ENCODE measurements at regions not wholly inside any gene's neighbourhood (a gene's known extent, or its start where the extent isn't known, plus 50 kb on each side); places are given as distances from the start of the nearest gene placed in this dataset.

- no peak for ATAC-seq
- DNase-seq: no peak
Observed at GRCh38 chrX:42519666-42520231, 258.2 kb downstream of the PPP1R2C start.

- ATAC-seq (no peak), DNase-seq (no peak)
Observed at GRCh38 chrX:42515939-42516338, 262.0 kb downstream of the PPP1R2C start.

GRCh38 chrX:42505016-42505415, 272.9 kb downstream of the PPP1R2C start:
- no peak for DNase-seq
- no peak for ATAC-seq

- no peak for ATAC-seq
- no peak for DNase-seq
Observed at GRCh38 chrX:42499620-42500019, 278.3 kb downstream of the PPP1R2C start.

GRCh38 chrX:42497356-42497755, 280.6 kb downstream of the PPP1R2C start:
- ATAC-seq: no peak

GRCh38 chrX:42496239-42496638, 281.7 kb downstream of the PPP1R2C start:
- no peak for DNase-seq
- ATAC-seq: no peak

More at GRCh38 chrX:42497356-42497755, 280.6 kb downstream of the PPP1R2C start:
- DNase-seq: no peak

GRCh38 chrX:42495139-42495538, 282.8 kb downstream of the PPP1R2C start:
- DNase-seq (no peak), ATAC-seq (no peak)

GRCh38 chrX:42491137-42491907, 286.6 kb downstream of the PPP1R2C start:
- DNase-seq: no peak
- no peak for ATAC-seq

GRCh38 chrX:42490111-42490510, 287.9 kb downstream of the PPP1R2C start:
- ATAC-seq: no peak
- no peak for DNase-seq

- ATAC-seq: no peak
Observed at GRCh38 chrX:42485601-42486000, 292.4 kb downstream of the PPP1R2C start.

GRCh38 chrX:42484233-42484632, 293.7 kb downstream of the PPP1R2C start:
- DNase-seq: no peak
- no peak for ATAC-seq

More at GRCh38 chrX:42485601-42486000, 292.4 kb downstream of the PPP1R2C start:
- DNase-seq: no peak

GRCh38 chrX:42477396-42477795, 300.6 kb downstream of the PPP1R2C start:
- ATAC-seq (no peak), DNase-seq (no peak)

- no peak for DNase-seq
- ATAC-seq: no peak
Observed at GRCh38 chrX:42472727-42473126, 305.2 kb downstream of the PPP1R2C start.

GRCh38 chrX:42466332-42467046, 311.5 kb downstream of the PPP1R2C start:
- no peak for ATAC-seq

GRCh38 chrX:42465821-42466220, 312.1 kb downstream of the PPP1R2C start:
- ATAC-seq (no peak), DNase-seq (no peak)

More at GRCh38 chrX:42466332-42467046, 311.5 kb downstream of the PPP1R2C start:
- DNase-seq: no peak

GRCh38 chrX:42463706-42464490, 314.1 kb downstream of the PPP1R2C start:
- ATAC-seq (no peak), DNase-seq (no peak)

GRCh38 chrX:42462917-42463316, 315.0 kb downstream of the PPP1R2C start:
- ATAC-seq: no peak
- no peak for DNase-seq

GRCh38 chrX:42460706-42461105, 317.3 kb downstream of the PPP1R2C start:
- ATAC-seq: no peak
- no peak for DNase-seq

- no peak for ATAC-seq
- DNase-seq: no peak
Observed at GRCh38 chrX:42459735-42460134, 318.2 kb downstream of the PPP1R2C start.

- no peak for ATAC-seq
Observed at GRCh38 chrX:42456176-42456700, 321.7 kb downstream of the PPP1R2C start.

GRCh38 chrX:42450228-42450627, 327.7 kb downstream of the PPP1R2C start:
- ATAC-seq (no peak), DNase-seq (no peak)

More at GRCh38 chrX:42456176-42456700, 321.7 kb downstream of the PPP1R2C start:
- DNase-seq: no peak

GRCh38 chrX:42443267-42443666, 334.7 kb downstream of the PPP1R2C start:
- no peak for DNase-seq
- ATAC-seq: no peak
